Endothelial cell (in vitro differentiated cells): ENCODE measurements at regions not wholly inside any gene's neighbourhood (a gene's known extent, or its start where the extent isn't known, plus 50 kb on each side); places are given as distances from the start of the nearest gene placed in this dataset.
"Not testable (repeated sequence)": the region's sequence is repeated elsewhere in the genome, so short reads cannot be mapped to it uniquely, and the experiment has no call there.

Experiments used
- DNase-seq: peaks from one replicate; pipeline ENCODE4 v3.0.0; 2021; ENCODE audit warnings: low spot score
- H3K27ac Mint-ChIP-seq: one replicate; pipeline ENCODE4 v1.8.0; 2021; ENCODE audit warnings: mixed read lengths, inconsistent platforms; ENCODE audit not compliant: unreplicated experiment
- H3K27me3 Mint-ChIP-seq: one replicate; pipeline ENCODE4 v1.8.0; 2021; ENCODE audit warnings: mild to moderate bottlenecking, moderate library complexity, mixed read lengths, inconsistent platforms; ENCODE audit not compliant: unreplicated experiment
- H3K36me3 Mint-ChIP-seq: one replicate; pipeline ENCODE4 v1.8.0; 2021; ENCODE audit warnings: mild to moderate bottlenecking, low read depth, mixed read lengths, inconsistent platforms; ENCODE audit not compliant: unreplicated experiment
- H3K4me1 Mint-ChIP-seq: one replicate; pipeline ENCODE4 v1.8.0; 2021; ENCODE audit warnings: mild to moderate bottlenecking, mixed read lengths, inconsistent platforms; ENCODE audit not compliant: unreplicated experiment
- H3K4me3 Mint-ChIP-seq: one replicate; pipeline ENCODE4 v1.8.0; 2021; ENCODE audit warnings: mild to moderate bottlenecking, mixed read lengths, inconsistent platforms; ENCODE audit not compliant: unreplicated experiment
- H3K9me3 Mint-ChIP-seq: one replicate; pipeline ENCODE4 v1.8.0; 2021; ENCODE audit warnings: mixed read lengths, inconsistent platforms; ENCODE audit not compliant: unreplicated experiment
- TF ChIP-seq, protein P1 (sequence below): fragments of 200-600 bp; sonication (generic); IDR thresholded peaks from one replicate; pipeline ENCODE4 v1.5.0; 2021; ENCODE audit warnings: antibody characterized with exemption; ENCODE audit not compliant: unreplicated experiment

DNA sequence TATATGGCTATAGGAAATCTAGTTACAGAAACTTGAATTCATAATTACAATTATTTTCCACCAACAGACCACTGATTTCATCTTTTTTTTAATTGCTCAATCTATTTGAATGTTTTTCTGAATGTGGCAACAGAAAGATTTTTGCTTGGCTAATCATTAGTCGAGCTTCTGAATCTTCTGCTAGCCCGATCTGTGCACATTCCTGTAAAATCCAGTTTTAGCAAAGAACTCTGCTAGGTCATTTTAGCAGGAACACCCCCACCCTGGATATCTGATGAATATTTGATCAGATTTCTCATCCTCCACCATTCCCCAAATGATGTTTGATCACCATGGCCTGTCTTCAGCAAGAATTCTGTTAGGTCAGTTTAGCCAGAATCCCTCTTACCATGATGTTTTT lies 176.3 kb downstream of the LEPR start:
- no peaks in the 10 kb centered on the region for H3K4me1 Mint-ChIP-seq
- no peak for DNase-seq
- TF ChIP-seq, protein P1, sequence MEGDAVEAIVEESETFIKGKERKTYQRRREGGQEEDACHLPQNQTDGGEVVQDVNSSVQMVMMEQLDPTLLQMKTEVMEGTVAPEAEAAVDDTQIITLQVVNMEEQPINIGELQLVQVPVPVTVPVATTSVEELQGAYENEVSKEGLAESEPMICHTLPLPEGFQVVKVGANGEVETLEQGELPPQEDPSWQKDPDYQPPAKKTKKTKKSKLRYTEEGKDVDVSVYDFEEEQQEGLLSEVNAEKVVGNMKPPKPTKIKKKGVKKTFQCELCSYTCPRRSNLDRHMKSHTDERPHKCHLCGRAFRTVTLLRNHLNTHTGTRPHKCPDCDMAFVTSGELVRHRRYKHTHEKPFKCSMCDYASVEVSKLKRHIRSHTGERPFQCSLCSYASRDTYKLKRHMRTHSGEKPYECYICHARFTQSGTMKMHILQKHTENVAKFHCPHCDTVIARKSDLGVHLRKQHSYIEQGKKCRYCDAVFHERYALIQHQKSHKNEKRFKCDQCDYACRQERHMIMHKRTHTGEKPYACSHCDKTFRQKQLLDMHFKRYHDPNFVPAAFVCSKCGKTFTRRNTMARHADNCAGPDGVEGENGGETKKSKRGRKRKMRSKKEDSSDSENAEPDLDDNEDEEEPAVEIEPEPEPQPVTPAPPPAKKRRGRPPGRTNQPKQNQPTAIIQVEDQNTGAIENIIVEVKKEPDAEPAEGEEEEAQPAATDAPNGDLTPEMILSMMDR: no peak
- H3K36me3 Mint-ChIP-seq: no peaks in the 10 kb centered on the region
- H3K4me3 Mint-ChIP-seq: no peak overlapping the region
- H3K27me3 Mint-ChIP-seq: peaks cover 1% of the 10 kb centered on the region
- no peaks in the 10 kb centered on the region for H3K9me3 Mint-ChIP-seq
- H3K27ac Mint-ChIP-seq: no peak overlapping the region

DNA sequence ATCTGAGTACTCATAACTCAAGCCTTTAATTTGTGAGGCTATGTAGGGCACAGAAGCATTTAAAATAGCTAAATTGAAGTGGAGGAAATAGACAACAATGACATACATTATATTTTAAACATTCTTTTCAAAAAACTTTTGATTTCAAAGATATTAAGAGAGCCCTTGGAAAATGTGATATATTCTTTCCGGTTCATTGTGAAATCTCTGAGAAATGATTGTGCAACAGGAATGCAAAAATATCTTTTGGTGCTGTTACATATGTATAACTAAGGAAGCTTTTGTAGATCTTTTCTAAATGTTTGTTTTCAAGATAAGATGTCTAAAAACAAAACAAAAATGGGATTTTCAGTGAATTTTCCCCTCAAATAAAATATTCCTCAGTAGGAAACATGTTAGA lies 185.2 kb downstream of the LEPR start:
- TF ChIP-seq, protein P1: no peak

DNA sequence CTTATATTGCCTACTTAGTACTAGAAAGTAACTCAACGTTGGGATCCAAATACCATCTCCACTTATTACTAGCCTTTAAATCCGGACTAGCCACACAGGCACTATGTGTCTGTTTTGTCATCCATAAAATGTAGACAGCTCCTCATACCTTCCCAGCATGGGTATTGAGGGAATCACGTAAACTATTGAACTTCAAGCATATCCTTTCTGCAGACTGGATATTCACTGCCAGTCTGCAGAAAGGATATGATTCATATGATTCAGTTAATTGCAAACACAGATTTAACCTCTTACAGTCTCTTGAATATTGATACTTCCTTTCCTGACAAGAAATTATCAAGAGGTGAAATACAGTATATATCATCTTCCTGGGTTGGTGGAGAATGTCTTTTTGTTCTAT lies 186.0 kb downstream of the LEPR start:
- no peaks in the 10 kb centered on the region for H3K9me3 Mint-ChIP-seq
- TF ChIP-seq, protein P1: no peak
- H3K4me1 Mint-ChIP-seq: no peaks in the 10 kb centered on the region
- no peaks in the 10 kb centered on the region for H3K27me3 Mint-ChIP-seq
- DNase-seq: no peak
- no peak overlapping the region for H3K27ac Mint-ChIP-seq
- no peaks in the 10 kb centered on the region for H3K36me3 Mint-ChIP-seq
- H3K4me3 Mint-ChIP-seq: no peak overlapping the region

More for the DNA sequence above, 185.2 kb downstream of the LEPR start:
- no peaks in the 10 kb centered on the region for H3K4me1 Mint-ChIP-seq
- no peaks in the 10 kb centered on the region for H3K9me3 Mint-ChIP-seq
- no peak overlapping the region for H3K27ac Mint-ChIP-seq
- no peaks in the 10 kb centered on the region for H3K27me3 Mint-ChIP-seq
- H3K4me3 Mint-ChIP-seq: no peak overlapping the region
- H3K36me3 Mint-ChIP-seq: no peaks in the 10 kb centered on the region
- no peak for DNase-seq

DNA sequence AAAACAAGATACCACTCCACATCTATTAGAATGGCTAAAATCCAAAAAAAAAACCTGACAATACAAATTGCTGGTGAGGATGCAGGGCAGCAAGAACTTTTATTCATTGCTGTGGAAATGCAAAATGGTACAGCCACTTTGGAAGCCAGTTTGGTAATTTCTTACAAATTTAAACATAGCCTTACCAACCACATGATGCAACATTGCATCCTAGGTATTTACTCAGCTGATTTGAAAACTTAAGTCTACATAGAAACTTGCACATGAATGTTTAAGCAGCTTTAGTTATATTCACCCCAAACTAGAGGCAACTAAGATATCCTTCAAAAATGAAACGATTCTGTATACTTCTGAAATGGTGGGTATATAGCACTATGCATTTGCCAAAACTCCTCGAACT lies 178.8 kb upstream of the PDE4B start:
- no peak overlapping the region for H3K27ac Mint-ChIP-seq
- no peaks in the 10 kb centered on the region for H3K36me3 Mint-ChIP-seq
- no peak overlapping the region for H3K4me3 Mint-ChIP-seq
- no peaks in the 10 kb centered on the region for H3K27me3 Mint-ChIP-seq
- no peaks in the 10 kb centered on the region for H3K9me3 Mint-ChIP-seq
- peaks cover 11% of the 10 kb centered on the region for H3K4me1 Mint-ChIP-seq
- no peak for DNase-seq
- TF ChIP-seq, protein P1: no peak

DNA sequence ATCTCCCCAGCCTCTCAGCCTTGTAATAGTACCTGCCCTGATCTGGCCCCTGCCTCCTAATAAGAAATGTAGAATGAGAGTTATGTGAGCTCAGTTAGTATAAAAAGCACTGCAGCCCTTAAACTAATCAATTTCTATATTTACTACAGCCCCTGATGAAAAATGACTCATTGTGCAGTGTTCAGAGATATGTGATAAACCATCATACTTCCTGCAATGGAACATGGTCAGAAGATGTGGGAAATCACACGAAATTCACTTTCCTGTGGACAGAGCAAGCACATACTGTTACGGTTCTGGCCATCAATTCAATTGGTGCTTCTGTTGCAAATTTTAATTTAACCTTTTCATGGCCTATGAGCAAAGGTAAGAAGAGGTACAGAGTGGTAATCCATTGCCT lies 176.8 kb upstream of the PDE4B start:
- Mint-ChIP-seq H3K4me1 (peaks cover 11% of the 10 kb centered on the region), H3K27me3 (no peaks in the 10 kb centered on the region), H3K4me3 (no peak overlapping the region), H3K9me3 (no peaks in the 10 kb centered on the region), H3K27ac (no peak overlapping the region), H3K36me3 (no peaks in the 10 kb centered on the region)
- TF ChIP-seq, protein P1: no peak
- DNase-seq: no peak

DNA sequence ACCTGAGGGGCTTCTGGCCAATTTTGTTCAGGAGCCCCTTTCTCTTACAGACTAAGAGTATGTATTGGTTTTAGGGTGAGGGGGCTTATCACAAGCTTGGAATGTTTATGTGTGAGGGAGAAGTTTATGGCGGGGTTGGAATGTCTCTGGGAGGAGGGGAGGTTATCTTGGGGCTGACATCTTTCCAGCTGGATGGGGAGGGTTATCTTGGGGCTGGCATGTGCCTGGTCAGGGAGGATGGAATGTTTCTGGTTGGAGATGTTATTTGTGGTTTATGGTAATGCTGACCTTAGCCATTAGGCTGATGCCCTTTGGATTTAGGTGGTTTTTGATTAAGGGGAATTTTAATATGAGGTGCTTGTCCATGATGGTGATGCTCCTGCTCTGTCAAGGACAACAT lies 171.0 kb upstream of the PDE4B start:
- not testable (repeated sequence) for H3K36me3 Mint-ChIP-seq, H3K9me3 Mint-ChIP-seq, H3K4me3 Mint-ChIP-seq, H3K27ac Mint-ChIP-seq, DNase-seq, H3K27me3 Mint-ChIP-seq
- H3K4me1 Mint-ChIP-seq: peaks cover 17% of the 10 kb centered on the region
